HEK293 (cell line): ENCODE measurements at regions not wholly inside any gene's neighbourhood (a gene's known extent, or its start where the extent isn't known, plus 50 kb on each side); places are given as distances from the start of the nearest gene placed in this dataset.

ENCODE experiments used
- CTCF ChIP-seq: fragments of 450-650 bp; formaldehyde crosslinking; IDR thresholded peaks from 2 replicates; pipeline ENCODE4 v1.5.1; 2016; ENCODE audit warnings: missing biosample characterization, missing genetic modification characterization
- FEZF1 ChIP-seq: fragments of 450-650 bp; formaldehyde crosslinking; IDR thresholded peaks from 2 replicates; pipeline ENCODE4 v1.5.1; 2016; ENCODE audit warnings: missing biosample characterization, missing genetic modification characterization
- ZBTB7A ChIP-seq: fragments of 450-650 bp; formaldehyde crosslinking; IDR thresholded peaks from 2 replicates; pipeline ENCODE4 v1.5.1; 2016; ENCODE audit warnings: low read depth, missing biosample characterization, missing genetic modification characterization

- TF ChIP-seq CTCF (tag by site-specific recombination): no peak
- TF ChIP-seq ZBTB7A (tag by site-specific recombination): no peak
- TF ChIP-seq FEZF1 (tag by site-specific recombination): no peak
Observed at GRCh38 chr3:106185949-106186348, 317.1 kb upstream of the CBLB start.
